Esophagus squamous epithelium (tissue), 5 donors: ENCODE measurements at regions not wholly inside any gene's neighbourhood (a gene's known extent, or its start where the extent isn't known, plus 50 kb on each side); places are given as distances from the start of the nearest gene placed in this dataset.

Experiments used
- DNase-seq: peaks from one replicate; lab custom pipeline; 2025; lab: John Stamatoyannopoulos, UW
- H3K27ac ChIP-seq, 4 donors: fragments of 200-600 bp; sonication (generic); one replicate each; pipeline ENCODE4 v1.5.1; 2016 to 2019; ENCODE audit warnings: mild to moderate bottlenecking in 1 of 4
- H3K27me3 ChIP-seq, 4 donors: fragments of 200-600 bp; sonication (generic); 1 replicate in 3 of 4; 2 replicates in 1 of 4; pipeline versions ENCODE4 v1.5.1 to v1.6.0; 2017 to 2021; ENCODE audit warnings: antibody characterized with exemption in 1 of 4
- H3K36me3 ChIP-seq, 3 donors: fragments of 200-600 bp; sonication (generic); one replicate each; pipeline ENCODE4 v1.5.1; 2016 to 2019
- H3K4me1 ChIP-seq, 3 donors: fragments of 200-600 bp; sonication (generic); one replicate each; pipeline ENCODE4 v1.5.1; 2017 to 2019
- H3K4me3 ChIP-seq, 4 donors: fragments of 200-600 bp; sonication (generic); 1 replicate in 3 of 4; 2 replicates in 1 of 4; pipeline ENCODE4 v1.5.1; 2016 to 2019; ENCODE audit warnings: mild to moderate bottlenecking in 2 of 4, moderate library complexity in 1 of 4
- H3K9me3 ChIP-seq, 3 donors: fragments of 200-600 bp; sonication (generic); one replicate each; pipeline ENCODE4 v1.5.1; 2016 to 2019
- CTCF ChIP-seq, 6 experiments: fragments of 450-650 bp in 4 of 6; fragments of 200-600 bp in 2 of 6; sonication (generic) in 2 of 6; IDR thresholded peaks; one replicate each; pipeline ENCODE4 v1.5.1; 2016 to 2019; ENCODE audit warnings: antibody characterized with exemption in 6 of 6, mild to moderate bottlenecking in 4 of 6, moderate library complexity in 4 of 6
- POLR2A ChIP-seq, 4 donors: fragments of 450-650 bp; IDR thresholded peaks; one replicate each; pipeline ENCODE4 v1.6.1; 2017; ENCODE audit warnings: antibody characterized with exemption in 4 of 4, mild to moderate bottlenecking in 4 of 4, moderate library complexity in 3 of 4
- WGBS, 2 donors: methylation state at CpG; one replicate each; pipeline ENCODE4 v1.1.5; 2018; 5-methylcytosine and 5-hydroxymethylcytosine counted together
- intact Hi-C: fragments of 100-400 bp; cut with DNase I; formaldehyde crosslinking; loops from one replicate; pipeline ENCODE4 v1.15.0; 2022
- donor health status: DM: yes; HTN: yes; CAD: no.

- H3K9me3 ChIP-seq: no peaks in the 10 kb centered on the region
- no peak overlapping the region for H3K27ac ChIP-seq
- 52 to 57% methylated on average over 2 to 3 of the region's 3 CpGs for WGBS, 2 donors
- H3K4me1 ChIP-seq: no peaks in the 10 kb centered on the region
- DNase-seq: no peak
- no peaks in the 10 kb centered on the region for H3K36me3 ChIP-seq
- no peak overlapping the region for H3K4me3 ChIP-seq
- TF ChIP-seq CTCF (IDR thresholded peaks at IDR 0.05) (no peak), POLR2A (IDR thresholded peaks at IDR 0.05) (no peak)
- H3K27me3 ChIP-seq: no peaks in the 10 kb centered on the region
- intact Hi-C loops: no loop called here
Observed at GRCh38 chr10:111200505-111201186, 123.8 kb downstream of the ADRA2A start.

- intact Hi-C loops: no loop called here
Observed at GRCh38 chr10:111203615-111204014, 126.8 kb downstream of the ADRA2A start.

GRCh38 chr10:111204838-111205237 lies 128.0 kb downstream of the ADRA2A start:
- no peak overlapping the region for H3K4me3 ChIP-seq
- H3K4me1 ChIP-seq: no peaks in the 10 kb centered on the region
- 31 to 60% methylated on average over 3 to 5 of the region's 5 CpGs for WGBS, 2 donors
- H3K27me3 ChIP-seq: no peaks in the 10 kb centered on the region
- no peak overlapping the region for H3K27ac ChIP-seq
- H3K36me3 ChIP-seq: no peaks in the 10 kb centered on the region
- no peak for DNase-seq
- TF ChIP-seq POLR2A (IDR thresholded peaks at IDR 0.05) (no peak), CTCF (IDR thresholded peaks at IDR 0.05) (no peak)
- no peaks in the 10 kb centered on the region for H3K9me3 ChIP-seq
- intact Hi-C loops: no loop called here

More at GRCh38 chr10:111203615-111204014, 126.8 kb downstream of the ADRA2A start:
- no peak overlapping the region for H3K4me3 ChIP-seq
- WGBS, 2 donors: 81 to 88% methylated on average over 2 of the region's 2 CpGs
- no peaks in the 10 kb centered on the region for H3K9me3 ChIP-seq
- no peak for DNase-seq
- no peaks in the 10 kb centered on the region for H3K36me3 ChIP-seq
- TF ChIP-seq CTCF (IDR thresholded peaks at IDR 0.05): no peak
- no peak for TF ChIP-seq POLR2A (IDR thresholded peaks at IDR 0.05)
- H3K4me1 ChIP-seq: no peaks in the 10 kb centered on the region
- H3K27ac ChIP-seq: no peak overlapping the region
- H3K27me3 ChIP-seq: no peaks in the 10 kb centered on the region

GRCh38 chr10:111206521-111206920 lies 129.7 kb downstream of the ADRA2A start:
- DNase-seq: no peak
- Histone ChIP-seq H3K9me3 (no peaks in the 10 kb centered on the region), H3K4me1 (no peaks in the 10 kb centered on the region), H3K27me3 (no peaks in the 10 kb centered on the region), H3K36me3 (no peaks in the 10 kb centered on the region), H3K4me3 (no peak overlapping the region), H3K27ac (no peak overlapping the region)
- TF ChIP-seq CTCF (IDR thresholded peaks at IDR 0.05): no peak
- no peak for TF ChIP-seq POLR2A (IDR thresholded peaks at IDR 0.05)
- intact Hi-C loops: no loop called here

- Histone ChIP-seq H3K9me3 (no peaks in the 10 kb centered on the region), H3K36me3 (no peaks in the 10 kb centered on the region), H3K4me3 (no peak overlapping the region), H3K27ac (no peak overlapping the region), H3K4me1 (no peaks in the 10 kb centered on the region), H3K27me3 (no peaks in the 10 kb centered on the region)
- intact Hi-C loops: no loop called here
- 57 to 83% methylated on average over 1 to 3 of the region's 5 CpGs for WGBS, 2 donors
- DNase-seq: no peak
- TF ChIP-seq POLR2A (IDR thresholded peaks at IDR 0.05) (no peak), CTCF (IDR thresholded peaks at IDR 0.05) (peak in 1 of 6 experiments; percentile 42)
Observed at GRCh38 chr10:111207500-111207899, 130.7 kb downstream of the ADRA2A start.
